Activated CD4-positive, alpha-beta T cell treated with anti-CD3 and anti-CD28 coated beads, Interleukin-10, Interleukin-2, amounts not matched to agents 100 ng/mL and 50 ng/mL, durations not matched to agents 16 hours and 8 hours (primary cell): ENCODE measurements at regions not wholly inside any gene's neighbourhood (a gene's known extent, or its start where the extent isn't known, plus 50 kb on each side); places are given as distances from the start of the nearest gene placed in this dataset.

Experiments used
- DNase-seq: peaks from one replicate; pipeline ENCODE4 v3.0.0-alpha.2; 2020

- no peak for DNase-seq
Observed at GRCh38 chr13:88103824-88104223, 432.7 kb downstream of the SLITRK5 start.

- no peak for DNase-seq
Observed at GRCh38 chr13:88104576-88104975, 433.4 kb downstream of the SLITRK5 start.

DNA sequence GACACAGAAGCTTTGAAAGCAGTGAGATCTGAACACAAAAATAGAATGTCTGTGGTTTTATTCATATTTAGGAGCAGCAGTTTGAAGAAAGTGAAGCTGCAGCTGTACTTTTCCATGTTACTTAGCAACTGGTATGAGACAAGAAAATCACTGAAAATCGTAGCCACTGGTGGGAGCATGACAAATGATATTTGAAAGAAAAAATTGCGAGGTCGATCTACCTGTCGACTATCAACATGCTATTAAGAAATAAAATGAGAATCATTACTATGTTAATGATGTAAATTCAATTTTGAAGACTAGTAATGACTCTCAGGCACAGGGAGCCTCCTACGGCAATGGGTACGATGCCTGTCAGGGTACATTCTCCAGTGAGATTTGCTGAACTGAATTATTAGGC, 436.4 kb downstream of the SLITRK5 start:
- DNase-seq: no peak

GRCh38 chr13:88112526-88112925, 441.4 kb downstream of the SLITRK5 start:
- DNase-seq: no peak

DNA sequence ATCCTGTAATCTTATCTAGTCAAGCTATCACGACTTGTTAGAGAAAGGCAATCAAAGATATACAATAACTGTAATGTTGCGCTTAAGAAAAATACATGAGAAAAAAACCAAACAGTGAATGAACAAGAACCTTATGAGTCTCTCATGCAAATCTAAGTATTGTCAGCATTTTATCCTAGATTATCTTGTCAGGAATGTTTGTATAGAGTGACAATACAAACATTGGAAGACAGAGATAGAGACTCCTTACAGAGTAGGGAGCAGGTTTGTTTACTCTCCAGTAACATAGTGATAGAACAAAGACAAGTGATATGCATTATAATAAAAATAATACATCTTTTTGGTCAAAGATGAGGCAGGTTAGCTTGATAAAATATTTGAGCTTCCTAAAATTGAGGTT, 444.8 kb downstream of the SLITRK5 start:
- no peak for DNase-seq

GRCh38 chr13:88118952-88119351, 447.8 kb downstream of the SLITRK5 start:
- DNase-seq: no peak

GRCh38 chr13:88124142-88124541, 453.0 kb downstream of the SLITRK5 start:
- DNase-seq: no peak

DNA sequence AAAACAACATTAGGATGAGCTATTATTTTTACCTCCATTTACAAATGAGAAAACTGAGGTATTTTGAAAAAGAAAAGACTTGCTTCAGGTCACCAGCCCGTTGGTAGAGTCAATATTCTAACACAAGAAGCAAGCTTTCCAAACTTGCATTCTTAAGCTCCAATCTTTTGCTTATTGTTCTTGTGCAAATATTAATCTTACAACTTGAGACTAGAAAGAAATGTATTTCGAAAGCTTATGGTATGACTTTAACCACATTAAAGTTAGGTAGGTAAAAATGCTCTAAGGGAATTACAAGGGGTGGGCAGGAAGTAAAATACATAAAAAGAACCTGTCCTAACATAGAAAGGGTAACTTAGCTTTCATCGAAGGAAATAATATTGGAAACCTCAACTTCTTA, 453.9 kb downstream of the SLITRK5 start:
- no peak for DNase-seq

- no peak for DNase-seq
Observed at GRCh38 chr13:88136098-88136790, 465.1 kb downstream of the SLITRK5 start.

DNA sequence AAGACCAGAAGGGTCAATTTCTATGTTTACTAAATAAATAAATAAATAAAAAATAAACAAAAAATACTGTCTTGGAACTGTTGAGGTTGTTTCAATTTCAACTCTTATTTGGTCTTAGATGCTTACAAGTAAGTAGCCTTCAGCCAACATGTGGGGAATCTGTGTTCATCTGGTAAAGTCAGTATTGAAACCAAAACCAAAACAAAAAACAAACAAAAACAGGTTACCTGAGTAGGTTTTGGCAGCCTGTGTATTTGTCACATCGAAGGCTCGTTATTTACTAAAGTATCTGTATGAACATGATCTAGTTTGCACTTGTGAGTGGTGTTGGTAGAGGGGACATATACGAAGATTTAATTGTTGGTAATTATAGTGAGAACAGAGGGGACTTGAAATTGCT, 471.5 kb downstream of the SLITRK5 start:
- DNase-seq: no peak

- no peak for DNase-seq
Observed at GRCh38 chr13:88144580-88144979, 473.4 kb downstream of the SLITRK5 start.

- no peak for DNase-seq
Observed at GRCh38 chr13:88153353-88153752, 482.2 kb downstream of the SLITRK5 start.

DNA sequence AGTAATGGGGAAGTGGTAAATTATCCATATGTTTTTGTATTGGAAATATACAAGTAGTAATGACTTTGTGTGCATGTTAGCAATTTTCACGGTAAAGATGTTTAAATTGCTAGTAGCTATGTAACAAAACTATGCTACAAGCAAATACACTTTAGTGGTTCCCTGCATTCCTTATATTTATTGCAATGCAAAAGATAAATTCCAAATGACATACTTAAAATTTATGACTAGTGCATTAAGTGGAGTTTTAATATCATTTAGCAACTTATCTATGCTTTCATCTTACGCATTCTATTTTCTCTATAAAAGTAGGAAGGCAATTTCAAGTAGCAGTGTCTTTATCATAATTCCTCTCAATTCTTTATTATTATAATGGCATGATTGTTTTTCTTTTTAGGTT, 482.8 kb downstream of the SLITRK5 start:
- no peak for DNase-seq

DNA sequence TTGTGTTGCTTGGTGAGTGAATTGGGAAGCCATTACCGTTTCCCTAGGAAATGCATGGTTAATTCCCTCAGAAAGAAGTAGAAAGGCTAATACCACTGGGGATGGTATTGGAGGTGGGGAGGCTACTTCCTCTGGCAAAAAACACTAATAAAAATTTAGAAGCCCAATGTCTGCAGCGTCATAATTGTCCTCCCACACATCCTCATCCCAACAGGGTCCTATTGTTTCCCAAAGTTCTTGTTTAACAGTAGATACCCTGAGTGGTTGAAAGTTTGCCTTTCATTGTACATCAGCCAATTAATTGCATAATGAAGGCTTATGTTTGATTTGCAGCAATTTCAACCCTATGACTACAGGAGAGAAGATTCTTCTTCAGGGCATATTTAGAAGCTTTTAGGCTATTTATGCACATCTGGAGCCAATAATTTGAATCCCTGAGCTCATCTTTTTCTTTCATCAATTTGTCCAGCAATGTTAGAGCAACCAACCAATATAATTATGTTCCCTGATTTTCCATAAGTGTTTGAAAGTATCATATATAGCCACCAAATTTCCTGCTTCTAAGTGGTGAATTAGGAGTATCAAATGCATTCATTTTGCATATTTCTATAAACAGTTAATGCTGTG, 491.0 kb downstream of the SLITRK5 start:
- no peak for DNase-seq

GRCh38 chr13:88176231-88176630, 505.1 kb downstream of the SLITRK5 start:
- no peak for DNase-seq

- no peak for DNase-seq
Observed at GRCh38 chr13:88183440-88183839, 512.3 kb downstream of the SLITRK5 start.

GRCh38 chr13:88188986-88189385, 517.8 kb downstream of the SLITRK5 start:
- no peak for DNase-seq

- no peak for DNase-seq
Observed at GRCh38 chr13:88189728-88190127, 518.6 kb downstream of the SLITRK5 start.

GRCh38 chr13:88196106-88196505, 524.9 kb downstream of the SLITRK5 start:
- no peak for DNase-seq

GRCh38 chr13:88217372-88217771, 546.2 kb downstream of the SLITRK5 start:
- DNase-seq: no peak

- no peak for DNase-seq
Observed at GRCh38 chr13:88217883-88218282, 546.7 kb downstream of the SLITRK5 start.

GRCh38 chr13:88223958-88224357, 552.8 kb downstream of the SLITRK5 start:
- no peak for DNase-seq

GRCh38 chr13:88235441-88235840, 564.3 kb downstream of the SLITRK5 start:
- no peak for DNase-seq

DNA sequence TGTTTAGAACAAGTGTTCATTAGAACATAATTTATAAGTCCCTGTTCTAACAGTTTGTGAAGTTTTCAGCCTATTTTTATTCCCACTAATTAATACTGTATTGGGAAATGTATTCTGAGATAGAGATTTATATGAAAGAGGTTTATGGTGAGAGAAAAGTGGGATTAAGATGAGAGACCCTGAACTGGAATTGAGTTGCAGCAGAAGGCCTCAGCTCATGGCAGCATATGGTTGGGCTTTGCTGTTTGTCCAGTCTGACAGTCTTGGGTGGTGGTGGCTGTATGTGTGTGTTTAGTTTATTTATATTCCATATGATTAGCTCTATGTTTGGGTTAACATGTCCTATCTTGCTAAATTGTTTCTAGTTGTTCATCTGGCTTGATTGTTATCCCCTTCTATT, 575.1 kb downstream of the SLITRK5 start:
- no peak for DNase-seq

DNA sequence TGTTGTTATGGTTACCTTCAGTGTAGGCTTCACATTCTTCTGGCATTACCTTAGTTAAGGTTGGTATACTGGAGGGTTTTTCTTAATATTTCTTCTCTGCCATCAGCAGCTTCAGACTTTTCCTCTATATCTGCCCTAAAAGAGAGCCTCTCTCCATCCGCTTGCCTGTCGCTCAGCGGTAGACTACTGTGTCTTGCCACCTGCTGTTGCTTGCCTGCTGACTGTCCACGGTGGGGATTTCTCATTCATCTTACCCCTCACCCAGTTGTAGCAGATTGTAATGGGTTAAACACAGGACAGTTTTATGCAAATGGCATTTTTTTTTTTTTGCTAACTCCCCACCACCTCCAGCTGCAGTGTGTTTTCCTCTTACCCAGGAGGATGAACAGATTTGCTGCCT, 577.2 kb downstream of the SLITRK5 start:
- no peak for DNase-seq
